NT2/D1 (cell line): ENCODE measurements at regions not wholly inside any gene's neighbourhood (a gene's known extent, or its start where the extent isn't known, plus 50 kb on each side); places are given as distances from the start of the nearest gene placed in this dataset.

Experiments used
- YY1 ChIP-seq: IDR thresholded peaks from 2 replicates; pipeline ENCODE4 v1.6.1; 2011; ENCODE audit not compliant: insufficient read length, insufficient read depth
- ZNF274 ChIP-seq: IDR thresholded peaks from 2 replicates; pipeline ENCODE4 v1.6.1; 2011; ENCODE audit warnings: mild to moderate bottlenecking, low read depth, low read length

DNA sequence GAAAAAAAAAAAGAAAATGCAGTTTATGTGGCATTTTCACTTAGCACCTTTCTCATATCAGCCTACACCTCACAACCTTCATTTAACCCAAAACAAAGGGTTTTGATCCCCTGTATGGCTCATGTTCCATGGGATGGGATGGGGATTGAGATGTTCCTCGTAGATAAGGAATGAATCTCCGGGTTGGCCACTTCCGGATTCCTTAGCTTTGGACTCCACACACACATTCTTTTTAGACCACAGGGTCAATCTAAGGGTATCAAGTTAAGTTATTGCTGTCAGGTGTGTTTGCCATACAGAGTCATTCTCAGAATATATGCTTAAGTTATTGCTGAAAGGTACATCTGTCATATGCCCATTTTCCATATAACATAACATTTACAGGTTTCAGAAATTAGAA, 301.4 kb upstream of the TGFBR2 start:
- TF ChIP-seq ZNF274 (no peak), YY1 (no peak)
